HS-27A (cell line): ENCODE measurements at regions not wholly inside any gene's neighbourhood (a gene's known extent, or its start where the extent isn't known, plus 50 kb on each side); places are given as distances from the start of the nearest gene placed in this dataset.
A peak's percentile ranks its signal among the peaks of the same experiment; 100 is the strongest.

Experiments
- DNase-seq: peaks from one replicate; pipeline ENCODE4 v3.0.0-alpha.2; 2012; ENCODE audit warnings: low read depth, missing footprints

DNA sequence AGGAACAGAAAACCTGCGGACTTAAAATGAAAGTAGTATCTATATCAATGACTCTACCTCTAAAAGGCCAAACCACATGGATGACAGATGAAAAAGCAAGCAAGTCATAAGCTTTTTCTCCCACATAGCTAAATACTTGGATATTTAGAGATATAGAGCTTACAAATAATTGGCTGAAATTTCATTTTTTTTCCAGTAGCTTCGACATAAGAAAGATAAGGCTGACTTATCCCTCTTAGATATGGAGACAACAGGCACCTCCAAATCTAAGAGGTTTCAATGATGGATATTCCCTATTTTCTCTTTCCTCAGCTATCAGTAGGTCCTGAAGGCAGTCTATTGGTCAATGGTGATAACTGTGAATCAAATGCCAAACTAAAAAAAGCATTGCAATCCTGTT is 460.3 kb downstream of the MEIS1 start:
- no peak for DNase-seq

DNA sequence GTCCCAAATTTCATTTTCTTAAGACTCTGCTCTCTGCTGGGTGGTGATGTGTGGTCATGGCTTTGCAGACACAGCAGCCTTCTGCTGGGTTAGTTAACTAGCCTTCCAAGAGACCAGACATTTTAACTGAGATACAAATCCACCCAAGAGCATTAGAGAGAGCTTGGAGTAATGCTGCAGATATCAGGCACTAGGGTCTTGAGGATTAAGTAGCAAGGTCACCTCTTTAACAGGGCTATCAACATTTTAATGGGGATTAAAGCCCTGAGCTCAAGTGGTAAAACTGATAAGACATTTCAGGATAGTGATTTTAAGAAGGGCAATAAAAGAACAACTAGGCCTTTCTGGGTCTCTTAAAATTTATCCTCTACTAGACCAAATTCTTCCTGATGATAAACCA is 461.2 kb downstream of the MEIS1 start:
- DNase-seq: no peak

DNA sequence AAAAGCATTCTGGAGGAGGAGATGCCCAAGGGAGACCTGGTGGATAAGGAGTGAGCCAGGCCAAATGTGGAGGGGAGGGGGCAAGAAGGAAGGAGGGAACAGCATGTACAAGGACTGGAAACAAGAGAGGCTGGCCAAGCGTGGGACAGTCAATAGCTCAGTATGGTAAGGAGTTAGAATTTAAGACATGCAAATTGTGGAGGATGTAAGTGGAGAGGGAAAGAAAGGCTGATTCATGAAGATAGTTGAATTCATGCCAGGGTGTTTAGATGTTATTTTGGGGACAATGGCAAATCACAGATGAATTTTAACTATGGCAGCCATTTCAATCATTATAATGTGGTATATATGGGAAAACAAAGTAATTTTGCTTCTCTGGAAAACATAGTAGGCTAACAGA is 462.3 kb downstream of the MEIS1 start:
- no peak for DNase-seq

DNA sequence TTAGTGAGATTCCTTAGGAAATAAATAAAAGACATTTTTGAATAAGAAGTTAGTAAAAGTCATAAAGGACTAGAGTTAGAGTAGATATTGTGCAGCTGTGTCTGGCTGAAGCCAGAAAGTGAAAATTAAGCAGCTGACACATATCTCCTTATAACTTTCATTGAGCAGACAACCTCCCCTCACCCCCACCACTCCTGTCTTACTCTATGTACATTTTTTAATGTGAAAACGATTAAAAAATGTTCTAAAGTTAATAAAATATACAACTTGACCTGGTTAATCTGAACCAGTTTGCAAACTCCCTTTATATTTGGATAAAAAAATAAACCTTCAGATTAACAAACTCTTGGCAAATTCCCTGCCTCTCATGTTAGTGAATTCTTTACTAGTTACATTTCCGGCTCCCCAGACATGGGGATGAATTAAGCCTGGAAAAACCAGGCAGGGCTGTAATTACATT is 462.8 kb downstream of the MEIS1 start:
- no peak for DNase-seq

DNA sequence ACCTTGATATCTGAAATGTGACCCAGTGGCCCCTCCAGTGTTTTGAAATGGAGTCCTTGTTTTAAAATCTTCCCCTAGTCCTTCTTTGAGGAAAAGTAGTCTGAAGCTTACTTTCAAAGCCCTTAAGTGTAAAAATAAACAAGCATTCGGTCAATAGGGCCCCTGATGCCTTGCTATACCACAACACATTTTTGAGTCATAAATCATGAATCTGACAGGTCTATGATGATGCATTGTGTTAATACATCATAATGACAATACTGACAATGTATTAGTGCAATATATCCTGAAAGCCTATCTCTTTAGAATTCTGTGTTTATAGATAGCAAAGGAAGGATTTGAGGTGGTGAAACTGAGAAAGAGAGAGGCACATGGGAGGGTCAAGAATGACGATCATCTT is 464.2 kb downstream of the MEIS1 start:
- no peak for DNase-seq

DNA sequence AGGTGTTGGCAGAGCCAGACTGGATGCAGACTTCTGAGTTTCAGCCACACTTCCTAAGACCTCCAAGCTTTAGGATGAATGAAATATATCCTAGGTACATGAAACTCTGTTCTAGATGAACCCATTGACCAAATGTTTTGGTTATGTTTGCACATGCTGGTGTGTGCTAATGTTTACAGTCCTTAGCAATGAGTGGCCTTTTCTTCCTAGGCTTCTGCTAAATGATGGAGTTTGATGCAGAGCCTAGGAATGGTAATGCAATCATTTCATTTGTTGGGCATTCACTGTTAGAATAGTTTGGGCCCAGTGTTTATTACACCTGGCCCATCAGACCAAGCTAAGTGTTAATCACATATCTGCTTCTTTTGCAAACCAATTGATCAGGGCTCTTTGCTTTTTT is 464.7 kb downstream of the MEIS1 start:
- DNase-seq: no peak

DNA sequence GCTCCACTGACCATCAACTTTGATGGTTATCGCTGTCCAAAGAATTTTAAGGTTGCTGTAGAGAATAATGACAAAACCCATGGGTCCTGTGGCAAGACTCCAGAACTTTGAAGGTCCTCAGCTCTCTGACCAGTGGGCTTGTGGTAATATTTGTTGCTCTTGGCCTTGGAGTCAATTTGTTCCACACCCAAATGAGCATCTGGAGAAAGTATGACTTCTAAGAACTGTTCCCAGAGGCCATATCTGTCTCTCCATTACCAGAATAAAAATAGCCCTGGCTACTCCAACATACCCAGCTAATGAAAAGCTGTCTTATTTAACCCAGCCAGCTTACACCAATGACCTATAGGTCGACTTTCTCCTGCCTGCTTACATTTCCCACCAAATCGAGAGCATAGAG is 466.4 kb downstream of the MEIS1 start:
- DNase-seq: no peak

DNA sequence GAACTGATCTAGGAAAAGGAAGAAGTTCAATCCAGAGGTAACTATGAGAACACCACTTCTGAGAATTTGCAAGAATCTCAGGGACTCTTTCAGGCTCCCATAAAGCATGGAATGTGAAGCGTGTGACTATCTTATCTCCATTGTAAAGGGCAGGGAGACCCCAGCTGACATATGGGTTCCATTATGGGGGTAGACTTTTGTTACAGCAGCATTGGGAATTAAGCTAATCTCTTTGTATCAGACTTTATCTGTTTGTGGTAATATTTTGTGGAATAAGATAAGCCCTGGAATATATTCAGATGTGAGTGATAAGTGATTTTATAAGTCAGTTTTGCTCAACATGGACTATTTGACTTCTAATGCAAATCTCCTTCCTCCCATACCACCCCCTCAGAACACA is 468.3 kb downstream of the MEIS1 start:
- no peak for DNase-seq

DNA sequence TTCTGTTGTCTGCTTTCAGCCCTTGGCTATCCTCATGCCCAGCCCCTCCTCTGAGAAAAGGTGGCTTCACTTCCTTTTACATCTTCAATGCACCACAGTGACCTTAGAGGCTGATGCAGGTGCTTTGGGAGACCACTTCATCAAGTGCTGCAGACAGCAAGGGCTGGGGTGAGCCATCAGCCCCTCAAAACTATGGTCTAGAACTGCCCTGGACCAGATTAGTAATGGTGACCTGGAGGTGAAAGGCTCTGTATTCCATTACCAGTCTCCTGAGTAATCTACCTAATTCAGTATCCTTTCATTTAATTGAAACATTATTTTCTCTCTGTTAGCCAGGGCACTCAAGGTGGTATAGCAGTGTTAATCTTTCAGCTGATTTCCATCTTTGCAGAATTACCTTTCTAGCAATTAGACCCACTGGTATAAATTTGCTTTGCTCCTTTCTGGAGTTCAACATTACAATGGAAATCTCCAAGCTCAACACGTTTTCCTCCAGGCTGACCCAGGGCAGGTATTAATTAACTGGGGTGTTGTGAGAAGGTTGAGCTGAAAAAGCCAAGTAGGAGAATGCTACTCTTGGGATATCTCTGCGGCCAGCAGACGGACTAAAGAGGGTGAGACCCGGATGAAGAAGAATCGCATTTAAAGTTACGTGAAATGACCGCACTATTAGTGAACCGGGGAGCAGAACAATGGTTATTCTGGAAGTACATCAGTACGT is 469.0 kb downstream of the MEIS1 start:
- DNase-seq: no peak

DNA sequence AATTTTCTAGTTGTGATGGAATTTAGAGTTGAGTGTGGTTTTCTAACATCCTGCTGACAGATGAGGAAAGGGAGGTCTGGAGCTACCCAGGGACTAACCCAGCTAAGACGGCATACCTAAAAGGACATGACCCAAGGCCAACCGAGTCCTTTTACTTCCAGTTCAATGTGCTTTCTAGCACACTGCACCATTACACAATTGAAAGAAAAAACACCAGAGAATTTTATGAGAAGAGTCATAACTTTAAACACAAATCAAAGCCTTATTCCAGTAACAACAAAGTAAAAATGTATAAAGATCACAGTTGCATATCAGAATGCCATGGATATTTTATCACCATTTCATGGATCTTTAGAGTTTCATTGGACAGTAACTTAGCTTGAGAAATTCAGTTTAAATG is 480.3 kb downstream of the MEIS1 start:
- no peak for DNase-seq

DNA sequence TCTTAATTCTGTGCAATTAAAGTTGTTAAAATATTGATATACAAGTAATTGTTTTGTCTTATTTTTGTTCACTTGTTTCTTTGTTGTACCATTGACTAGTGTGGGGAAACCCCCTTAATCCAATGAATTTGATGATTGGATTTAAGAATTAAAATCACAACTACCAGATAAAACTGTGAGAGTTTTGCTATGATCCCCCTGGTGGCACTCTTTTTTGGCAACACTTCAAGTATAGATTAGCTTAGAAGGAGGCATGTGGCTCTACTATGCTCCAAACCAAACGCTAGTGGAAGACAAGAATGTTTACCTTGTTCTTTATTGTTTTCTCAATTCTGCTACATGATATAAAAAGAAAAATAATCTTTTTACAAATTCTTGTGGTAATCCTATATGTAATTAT is 477.8 kb upstream of the ETAA1 start:
- no peak for DNase-seq

DNA sequence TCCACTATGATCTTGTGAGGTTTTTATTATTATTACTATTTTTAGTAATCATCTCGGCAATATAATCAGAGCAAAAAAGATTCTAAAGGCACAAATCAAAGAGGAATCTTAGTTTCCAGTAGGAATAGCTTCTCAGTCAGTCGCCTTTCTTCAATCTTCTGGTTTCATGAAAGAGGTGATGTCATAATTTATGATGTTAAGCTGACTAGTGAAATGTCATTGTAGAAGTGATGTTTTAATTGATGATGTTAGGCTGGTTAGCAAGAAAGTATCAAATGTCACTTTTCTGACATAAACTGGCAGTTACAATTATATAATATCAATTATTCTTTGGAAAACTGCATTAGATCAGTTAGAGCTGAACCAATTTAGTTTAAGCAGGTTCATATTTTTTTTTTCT is 476.7 kb upstream of the ETAA1 start:
- DNase-seq: no peak

DNA sequence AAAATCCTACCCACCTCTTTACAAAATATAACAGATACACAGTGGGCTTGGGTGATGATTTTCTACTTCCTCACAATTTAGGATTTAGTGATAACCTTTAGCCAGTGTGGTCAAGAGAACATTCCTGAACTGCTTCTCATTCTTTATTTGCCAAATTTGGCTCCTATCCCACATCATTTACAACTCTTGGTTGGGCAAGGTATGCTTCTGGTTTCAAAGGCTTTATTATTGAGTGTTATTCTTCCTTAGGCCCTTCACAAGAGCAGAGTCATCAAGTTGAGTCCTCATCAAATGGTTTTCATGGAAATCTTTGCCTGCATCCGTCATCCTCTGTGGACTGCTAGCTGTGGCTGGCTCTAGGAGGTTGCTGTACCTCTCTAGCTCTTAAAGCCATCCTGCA is 472.0 kb upstream of the ETAA1 start:
- DNase-seq: peak; percentile 50

DNA sequence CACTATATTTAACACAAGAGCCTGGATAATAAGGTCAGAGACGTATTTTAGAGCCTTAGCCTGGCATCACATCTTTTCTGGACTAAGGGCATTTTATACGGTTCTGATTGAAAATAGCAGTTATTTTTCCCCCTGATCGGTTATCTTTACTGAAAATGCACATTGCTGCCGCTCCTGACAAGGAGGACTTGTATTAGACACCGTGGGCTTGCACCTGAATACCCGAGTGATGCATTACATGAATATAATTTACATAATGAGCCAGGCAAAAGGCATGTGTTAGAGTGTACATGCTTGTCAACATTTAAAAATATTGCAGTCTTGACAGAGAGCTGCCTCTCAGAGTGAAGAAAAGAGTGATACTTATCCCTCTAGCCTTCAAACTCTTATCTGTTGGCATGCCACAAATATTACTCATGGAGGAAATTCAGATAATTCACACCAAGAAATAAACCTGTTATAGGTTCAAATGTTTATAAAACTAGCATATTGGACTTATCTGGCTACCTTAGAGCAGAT is 470.5 kb upstream of the ETAA1 start:
- no peak for DNase-seq

DNA sequence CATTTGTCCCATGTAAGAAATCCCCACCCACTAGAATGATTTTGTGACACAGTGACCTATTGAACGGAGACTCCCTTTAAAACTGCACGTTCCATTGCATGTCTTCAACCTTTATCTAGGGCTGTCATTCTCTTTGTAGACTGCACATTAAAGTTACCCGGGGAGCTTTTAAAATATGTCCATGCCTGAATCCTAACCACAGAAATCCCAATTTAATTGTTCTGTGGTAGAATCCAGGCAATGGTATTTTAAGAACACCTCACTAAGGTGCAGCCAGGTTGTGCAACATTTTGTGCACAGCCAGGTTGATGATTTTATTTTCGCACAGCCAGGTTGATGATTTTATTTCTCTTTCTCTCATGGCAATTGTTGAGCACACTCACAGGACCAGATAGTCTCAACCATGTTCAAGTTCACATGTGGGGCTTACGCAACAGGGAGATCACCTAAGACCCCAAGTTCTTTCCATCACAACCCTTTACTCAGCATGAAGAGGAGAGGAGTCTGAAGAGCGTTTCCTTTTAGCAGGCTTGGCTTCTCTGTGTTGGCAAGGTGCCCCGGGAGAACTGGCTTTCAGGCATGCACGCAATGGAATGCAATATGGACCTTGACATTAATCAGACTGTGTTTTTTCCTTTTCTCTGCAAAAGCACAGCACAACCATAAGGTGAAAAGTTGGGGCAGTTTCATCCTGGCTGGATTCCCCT is 467.3 kb upstream of the ETAA1 start:
- peak; percentile 14 for DNase-seq

DNA sequence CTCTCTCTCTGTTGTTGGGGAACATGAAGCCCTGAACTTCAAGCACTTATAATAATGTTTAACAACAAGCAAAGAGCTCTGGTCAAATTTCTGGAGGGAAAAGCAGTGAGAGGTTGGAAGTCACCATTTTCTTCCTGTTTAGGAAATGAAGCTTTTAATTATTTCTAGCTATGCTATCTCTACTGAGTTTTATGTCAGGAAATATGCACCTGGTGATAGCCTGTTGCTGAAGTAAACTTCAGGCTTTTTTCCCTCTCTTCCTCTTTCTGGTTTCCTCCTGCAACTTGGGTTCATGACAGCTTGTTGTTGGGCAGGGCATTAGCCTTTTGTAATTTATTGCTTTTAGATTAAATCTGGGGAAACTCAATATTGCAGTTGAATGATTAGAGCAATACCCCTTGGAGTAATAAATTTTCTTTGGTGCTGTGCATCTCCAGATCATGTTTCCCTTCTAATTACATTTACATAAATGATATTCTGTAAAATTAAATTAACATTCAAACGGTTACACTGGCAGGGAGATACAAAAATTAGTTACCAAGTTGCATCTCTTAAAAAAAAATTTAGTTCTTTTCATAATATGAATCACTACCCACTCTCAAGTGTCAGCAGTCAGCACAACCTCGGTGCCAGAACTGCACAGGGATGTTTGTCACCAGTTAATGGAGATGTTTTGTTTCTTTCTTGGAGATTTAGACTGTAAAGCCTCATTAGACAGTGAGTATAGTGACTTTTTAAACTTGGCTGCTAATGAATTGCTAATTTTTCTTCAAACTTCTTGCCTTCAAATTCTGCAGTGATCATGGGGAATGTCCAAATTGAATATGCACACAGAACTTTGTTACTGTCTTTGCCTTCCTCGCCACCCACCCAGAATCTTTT is 466.6 kb upstream of the ETAA1 start:
- no peak for DNase-seq

DNA sequence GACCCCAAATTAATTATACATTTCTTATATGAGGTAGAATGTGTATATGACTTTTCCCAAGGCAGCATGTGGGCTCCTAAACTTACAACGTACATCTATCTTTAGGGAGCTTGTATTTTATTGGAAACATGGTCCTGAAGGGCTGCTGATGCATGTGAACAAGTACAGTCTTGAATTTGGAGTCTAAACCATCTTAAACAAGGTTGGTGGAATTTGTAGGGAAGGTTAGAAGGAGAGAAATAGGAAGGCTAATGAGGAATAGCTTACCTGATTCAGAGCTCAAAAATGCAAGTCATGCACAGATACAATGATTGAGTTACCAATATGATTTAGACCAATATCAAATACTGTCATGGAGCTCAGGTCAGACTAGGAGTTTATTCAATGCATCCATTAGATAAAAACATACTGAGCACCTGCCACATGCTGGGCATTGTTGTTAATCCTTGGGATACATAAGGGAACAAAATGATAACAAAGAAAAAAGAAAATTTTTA is 458.6 kb upstream of the ETAA1 start:
- DNase-seq: no peak

DNA sequence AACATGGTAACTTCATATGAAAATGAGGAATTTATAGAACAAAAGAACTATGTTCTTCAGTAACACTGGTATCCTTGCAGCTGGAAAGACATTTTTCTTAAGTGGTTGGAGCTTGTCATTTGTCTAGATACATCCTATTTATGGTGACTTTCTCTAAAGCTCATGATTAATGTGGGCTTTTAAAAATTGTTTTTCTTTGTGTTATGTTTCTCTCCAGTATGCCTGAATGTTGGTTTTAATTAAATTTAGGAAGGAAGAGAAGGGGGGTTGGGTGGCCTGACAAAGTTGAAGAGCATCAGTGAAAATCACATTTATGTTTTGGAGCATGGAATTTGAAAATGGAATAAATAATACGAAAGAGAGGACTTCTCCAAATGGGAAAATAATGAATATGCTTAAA is 457.1 kb upstream of the ETAA1 start:
- DNase-seq: no peak

DNA sequence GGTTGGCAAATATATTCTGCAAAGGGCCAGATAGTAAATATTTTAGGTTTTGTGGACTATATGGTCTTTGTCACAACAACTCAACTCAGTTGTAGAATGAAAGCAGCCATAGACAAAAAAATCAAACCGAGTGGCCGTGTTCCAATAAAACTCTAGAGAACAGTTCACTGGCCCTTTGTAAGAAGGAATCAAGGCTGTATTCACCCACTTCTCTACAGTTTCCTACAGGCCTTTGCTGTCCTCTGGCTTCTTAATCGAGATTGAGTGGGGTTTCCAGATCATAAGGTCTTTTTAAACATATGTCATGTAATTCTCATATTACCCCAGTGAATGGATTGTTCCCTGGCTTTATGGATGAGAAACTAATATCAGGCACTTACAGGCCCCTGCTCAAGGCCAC is 448.9 kb upstream of the ETAA1 start:
- DNase-seq: no peak

DNA sequence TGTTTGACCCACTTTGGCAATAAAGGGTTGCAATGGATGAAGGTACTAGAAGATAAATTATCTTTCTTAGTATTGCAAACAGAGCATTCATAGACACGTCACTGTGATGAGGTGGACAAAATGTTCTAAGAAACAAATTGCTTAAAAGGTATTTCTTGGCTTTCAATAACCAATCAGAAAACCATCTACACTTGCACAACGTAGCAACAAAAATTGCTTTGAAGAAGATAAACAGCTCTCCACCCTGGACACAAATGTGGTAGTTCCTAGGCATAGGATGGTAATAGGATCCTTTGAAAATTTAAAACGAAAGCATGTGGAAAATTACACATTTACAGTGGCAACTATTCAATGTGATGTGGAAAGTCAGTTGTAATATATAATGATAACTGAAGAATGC is 439.9 kb upstream of the ETAA1 start:
- DNase-seq: no peak

DNA sequence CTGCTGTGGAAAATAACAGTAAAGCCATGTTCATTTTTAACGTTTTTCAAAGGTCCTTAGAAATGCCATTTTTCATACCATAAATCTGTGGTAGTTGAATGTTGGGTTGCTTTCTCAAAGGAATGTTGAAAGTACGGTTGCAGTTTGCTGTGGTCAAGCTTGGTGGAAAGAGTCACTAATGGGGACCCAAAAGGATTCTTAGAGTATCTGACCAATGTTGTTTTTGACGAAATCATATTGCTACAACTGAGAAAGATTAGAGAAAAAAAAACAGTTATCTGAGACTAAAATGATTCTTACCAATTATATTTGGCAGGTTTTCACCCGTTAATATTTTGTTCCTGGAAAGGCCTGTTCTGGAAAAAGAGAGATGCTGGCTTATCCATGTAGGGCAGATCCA is 439.5 kb upstream of the ETAA1 start:
- DNase-seq: no peak

DNA sequence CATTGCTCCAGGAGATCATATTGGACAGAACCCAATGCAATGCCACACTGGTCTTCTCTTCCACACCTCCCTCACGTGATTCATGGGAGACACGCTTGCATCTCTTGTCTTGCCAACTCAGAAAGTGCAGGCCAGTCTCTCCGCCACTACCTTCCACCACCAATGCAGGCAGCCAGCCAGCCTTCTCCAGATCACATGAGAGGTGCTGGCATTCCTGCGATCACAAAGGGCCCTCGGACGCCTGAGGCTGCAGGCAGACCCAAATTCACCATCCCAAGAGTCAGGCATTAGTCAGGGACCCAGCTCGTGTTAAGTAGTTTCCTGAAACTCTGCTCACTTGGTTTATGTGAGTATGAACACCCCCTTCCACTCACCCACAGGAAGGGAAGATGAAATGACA is 437.0 kb upstream of the ETAA1 start:
- DNase-seq: no peak

DNA sequence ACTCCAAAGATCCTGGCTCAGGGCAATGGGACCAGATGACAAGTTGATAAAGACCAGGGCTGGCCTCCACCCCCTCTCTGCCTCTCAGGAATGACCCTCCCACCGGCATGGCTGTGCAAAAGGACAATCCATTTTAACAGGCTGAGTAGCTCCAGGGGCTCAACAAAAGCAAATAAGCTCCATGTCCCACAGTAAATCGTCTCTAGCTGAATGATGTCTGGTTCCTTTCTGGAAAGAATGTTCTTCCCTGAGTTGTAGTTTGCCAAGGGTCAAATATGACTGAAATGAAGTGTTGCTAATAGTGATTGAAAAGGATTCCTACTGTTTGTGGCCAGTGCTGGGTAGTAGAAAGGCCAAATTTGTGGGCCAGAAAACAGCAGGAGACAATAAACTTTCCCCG is 434.4 kb upstream of the ETAA1 start:
- DNase-seq: no peak
